ENCODE measurements at regions not wholly inside any gene's neighbourhood (a gene's known extent, or its start where the extent isn't known, plus 50 kb on each side); places are given as distances from the start of the nearest gene placed in this dataset.

GRCh38 chr1:229948438-229948837 is 118.6 kb upstream of the GALNT2 start:
- no peak for TF ChIP-seq POLR2AphosphoS5 (IDR thresholded peaks at IDR 0.05)
- TF ChIP-seq POLR2A (IDR thresholded peaks at IDR 0.05; ENCODE audit: low read depth) = no peak
- TF ChIP-seq CTCF (IDR thresholded peaks at IDR 0.05) = no peak

Data from esophagus muscularis mucosa (tissue), 3 donors.